Hepatocyte (in vitro differentiated cells): ENCODE measurements at regions not wholly inside any gene's neighbourhood (a gene's known extent, or its start where the extent isn't known, plus 50 kb on each side); places are given as distances from the start of the nearest gene placed in this dataset.

Experiments used
- DNase-seq: peaks from one replicate; pipeline ENCODE4 v3.0.0-alpha.2; 2016; ENCODE audit warnings: low spot score
- H2AFZ ChIP-seq: fragments of 200-600 bp; sonication (generic); 2 replicates; pipeline ENCODE4 v1.6.0; 2016; ENCODE audit warnings: antibody characterized with exemption, mild to moderate bottlenecking
- H3K27ac ChIP-seq: fragments of 200-600 bp; sonication (generic); 2 replicates; pipeline ENCODE4 v1.5.1; 2016; ENCODE audit warnings: mild to moderate bottlenecking
- H3K27me3 ChIP-seq: fragments of 200-600 bp; sonication (generic); 2 replicates; pipeline ENCODE4 v1.6.1; 2016
- H3K36me3 ChIP-seq: fragments of 200-600 bp; sonication (generic); replicated peaks from 2 replicates; pipeline ENCODE4 v1.5.1; 2016; ENCODE audit warnings: low read depth; ENCODE audit not compliant: insufficient read depth
- H3K4me1 ChIP-seq: fragments of 200-600 bp; sonication (generic); 2 replicates; pipeline ENCODE4 v1.5.1; 2016; ENCODE audit warnings: mild to moderate bottlenecking, moderate library complexity; ENCODE audit not compliant: insufficient read depth
- H3K4me2 ChIP-seq: fragments of 200-600 bp; sonication (generic); 2 replicates; pipeline ENCODE4 v1.6.0; 2016
- H3K4me3 ChIP-seq: fragments of 200-600 bp; sonication (generic); 2 replicates; pipeline ENCODE4 v1.5.1; 2016; ENCODE audit warnings: mild to moderate bottlenecking
- H3K79me2 ChIP-seq: fragments of 200-600 bp; sonication (generic); 2 replicates; pipeline ENCODE4 v1.6.0; 2017; ENCODE audit warnings: mild to moderate bottlenecking
- H3K9me2 ChIP-seq: fragments of 200-600 bp; sonication (generic); replicated peaks from 2 replicates; pipeline ENCODE4 v1.6.0; 2017; ENCODE audit warnings: mild to moderate bottlenecking; ENCODE audit not compliant: insufficient read depth
- H3K9me3 ChIP-seq: fragments of 200-600 bp; sonication (generic); 2 replicates; pipeline ENCODE4 v1.5.1; 2016; ENCODE audit warnings: low read depth, mild to moderate bottlenecking
- H4K20me1 ChIP-seq: fragments of 200-600 bp; sonication (generic); 2 replicates; pipeline ENCODE4 v1.6.0; 2016; ENCODE audit warnings: mild to moderate bottlenecking; ENCODE audit not compliant: insufficient read depth, poor library complexity, severe bottlenecking
- CTCF ChIP-seq: fragments of 200-600 bp; sonication (generic); IDR thresholded peaks from 2 replicates; pipeline ENCODE4 v1.5.1; 2016; ENCODE audit warnings: antibody characterized with exemption, mild to moderate bottlenecking; ENCODE audit not compliant: poor library complexity
- EZH2 ChIP-seq: fragments of 200-600 bp; sonication (generic); IDR thresholded peaks from 2 replicates; pipeline ENCODE4 v1.6.1; 2016; ENCODE audit warnings: antibody characterized with exemption, mild to moderate bottlenecking, borderline replicate concordance
- EZH2phosphoT487 ChIP-seq: fragments of 200-600 bp; sonication (generic); IDR thresholded peaks from one replicate; pipeline ENCODE4 v1.6.1; 2018; ENCODE audit warnings: antibody characterized with exemption, mild to moderate bottlenecking, low read depth, moderate library complexity; ENCODE audit not compliant: unreplicated experiment, severe bottlenecking
- WGBS: methylation state at CpG from one replicate; pipeline ENCODE4 v1.1.6; 2016; ENCODE audit warnings: low lambda C conversion rate; ENCODE audit errors: missing lambda C conversion rate; 5-methylcytosine and 5-hydroxymethylcytosine counted together

- Histone ChIP-seq H3K27ac (no peak overlapping the region), H3K4me2 (no peak overlapping the region), H3K4me3 (no peak overlapping the region), H3K9me3 (no peaks in the 10 kb centered on the region), H4K20me1 (no peaks in the 10 kb centered on the region), H3K27me3 (no peaks in the 10 kb centered on the region), H3K36me3 (no peaks in the 10 kb centered on the region), H3K9me2 (no peaks in the 10 kb centered on the region), H2AFZ (no peak overlapping the region), H3K4me1 (no peaks in the 10 kb centered on the region), H3K79me2 (no peaks in the 10 kb centered on the region)
- no peak for DNase-seq
- TF ChIP-seq EZH2phosphoT487 (no peak), CTCF (no peak), EZH2 (no peak)
Observed at GRCh38 chr12:39224971-39225370, 217.9 kb downstream of the KIF21A start.

GRCh38 chr12:39205969-39206368 lies 237.0 kb downstream of the KIF21A start:
- Histone ChIP-seq H3K9me3 (no peaks in the 10 kb centered on the region), H3K27me3 (no peaks in the 10 kb centered on the region), H3K4me3 (no peak overlapping the region), H4K20me1 (no peaks in the 10 kb centered on the region), H3K4me2 (no peak overlapping the region), H3K36me3 (no peaks in the 10 kb centered on the region), H3K4me1 (no peaks in the 10 kb centered on the region), H3K79me2 (no peaks in the 10 kb centered on the region), H3K27ac (no peak overlapping the region), H3K9me2 (no peaks in the 10 kb centered on the region), H2AFZ (no peak overlapping the region)
- WGBS, result 82% methylated on average over 4 of the region's 4 CpGs
- no peak for DNase-seq
- TF ChIP-seq CTCF, result no peak

GRCh38 chr12:39199351-39199750 lies 243.6 kb downstream of the KIF21A start:
- H3K9me3 ChIP-seq, result no peaks in the 10 kb centered on the region
- no peak overlapping the region for H2AFZ ChIP-seq
- no peaks in the 10 kb centered on the region for H3K36me3 ChIP-seq
- H3K27ac ChIP-seq, result no peak overlapping the region
- TF ChIP-seq EZH2, result no peak
- TF ChIP-seq CTCF, result no peak
- TF ChIP-seq EZH2phosphoT487, result no peak
- H3K9me2 ChIP-seq, result no peaks in the 10 kb centered on the region
- no peaks in the 10 kb centered on the region for H4K20me1 ChIP-seq
- peak overlapping the region; percentile 39 for H3K4me2 ChIP-seq
- 33% methylated on average over 4 of the region's 4 CpGs for WGBS
- H3K27me3 ChIP-seq, result no peaks in the 10 kb centered on the region
- H3K4me1 ChIP-seq, result no peaks in the 10 kb centered on the region
- H3K4me3 ChIP-seq, result no peak overlapping the region
- no peaks in the 10 kb centered on the region for H3K79me2 ChIP-seq
- no peak for DNase-seq

GRCh38 chr12:39188689-39189088 lies 254.2 kb downstream of the KIF21A start:
- 97% methylated on average over 5 of the region's 5 CpGs for WGBS
- no peak for TF ChIP-seq CTCF
- TF ChIP-seq EZH2, result no peak
- TF ChIP-seq EZH2phosphoT487, result no peak

More at GRCh38 chr12:39188689-39189088, 254.2 kb downstream of the KIF21A start:
- no peak for DNase-seq
- Histone ChIP-seq H3K4me1 (no peaks in the 10 kb centered on the region), H4K20me1 (no peaks in the 10 kb centered on the region), H3K79me2 (no peaks in the 10 kb centered on the region), H3K9me3 (no peaks in the 10 kb centered on the region), H3K4me2 (no peak overlapping the region), H3K27me3 (no peaks in the 10 kb centered on the region), H3K27ac (no peak overlapping the region), H3K36me3 (no peaks in the 10 kb centered on the region), H2AFZ (no peak overlapping the region), H3K9me2 (no peaks in the 10 kb centered on the region), H3K4me3 (no peak overlapping the region)
